ENCODE measurements at regions not wholly inside any gene's neighbourhood (a gene's known extent, or its start where the extent isn't known, plus 50 kb on each side); places are given as distances from the start of the nearest gene placed in this dataset.

GRCh38 chr14:101222362-101223070 lies 319.0 kb upstream of the RTL1 start:
- TF ChIP-seq, protein P1, sequence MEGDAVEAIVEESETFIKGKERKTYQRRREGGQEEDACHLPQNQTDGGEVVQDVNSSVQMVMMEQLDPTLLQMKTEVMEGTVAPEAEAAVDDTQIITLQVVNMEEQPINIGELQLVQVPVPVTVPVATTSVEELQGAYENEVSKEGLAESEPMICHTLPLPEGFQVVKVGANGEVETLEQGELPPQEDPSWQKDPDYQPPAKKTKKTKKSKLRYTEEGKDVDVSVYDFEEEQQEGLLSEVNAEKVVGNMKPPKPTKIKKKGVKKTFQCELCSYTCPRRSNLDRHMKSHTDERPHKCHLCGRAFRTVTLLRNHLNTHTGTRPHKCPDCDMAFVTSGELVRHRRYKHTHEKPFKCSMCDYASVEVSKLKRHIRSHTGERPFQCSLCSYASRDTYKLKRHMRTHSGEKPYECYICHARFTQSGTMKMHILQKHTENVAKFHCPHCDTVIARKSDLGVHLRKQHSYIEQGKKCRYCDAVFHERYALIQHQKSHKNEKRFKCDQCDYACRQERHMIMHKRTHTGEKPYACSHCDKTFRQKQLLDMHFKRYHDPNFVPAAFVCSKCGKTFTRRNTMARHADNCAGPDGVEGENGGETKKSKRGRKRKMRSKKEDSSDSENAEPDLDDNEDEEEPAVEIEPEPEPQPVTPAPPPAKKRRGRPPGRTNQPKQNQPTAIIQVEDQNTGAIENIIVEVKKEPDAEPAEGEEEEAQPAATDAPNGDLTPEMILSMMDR (conservative IDR thresholded peaks at IDR 0.05; ENCODE audit: low read depth, low read length), result no peak
- TF ChIP-seq EZH2 (IDR thresholded peaks at IDR 0.05; ENCODE audit: borderline replicate concordance, low read depth, low read length, poor library complexity, severe bottlenecking), result no peak

Data from A673 (cell line).